PFSK-1 (cell line): ENCODE measurements at regions not wholly inside any gene's neighbourhood (a gene's known extent, or its start where the extent isn't known, plus 50 kb on each side); places are given as distances from the start of the nearest gene placed in this dataset.

ENCODE experiments used
- FOXP2 ChIP-seq: optimal IDR thresholded peaks from 2 replicates; pipeline ENCODE3; 2011; ENCODE audit warnings: borderline replicate concordance, control low read depth, inconsistent platforms; ENCODE audit not compliant: insufficient read depth; ENCODE audit errors: extremely low read length, extremely low read depth
- POLR2AphosphoS5 ChIP-seq: IDR thresholded peaks from 2 replicates; pipeline ENCODE4 v1.6.1; 2012; ENCODE audit warnings: low read depth, mild to moderate bottlenecking, control low read depth, low read length, moderate library complexity
- REST ChIP-seq, 2 experiments: IDR thresholded peaks; 2 replicates each; pipeline versions ENCODE4 v1.6.1 to v1.8.0; 2011 to 2012; ENCODE audit warnings: low read depth in 2 of 2, low read length in 2 of 2, control low read depth in 1 of 2, inconsistent platforms in 1 of 2, mild to moderate bottlenecking in 1 of 2, moderate library complexity in 1 of 2; ENCODE audit not compliant: insufficient read depth in 1 of 2
- SIN3A ChIP-seq: IDR thresholded peaks from 2 replicates; pipeline ENCODE4 v1.6.1; 2012; ENCODE audit warnings: mild to moderate bottlenecking, low read length, moderate library complexity, borderline replicate concordance; ENCODE audit not compliant: insufficient read depth
- TAF1 ChIP-seq: IDR thresholded peaks from 2 replicates; pipeline ENCODE4 v1.6.1; 2012; ENCODE audit warnings: low read length, control low read depth, borderline replicate concordance; ENCODE audit not compliant: insufficient read depth

DNA sequence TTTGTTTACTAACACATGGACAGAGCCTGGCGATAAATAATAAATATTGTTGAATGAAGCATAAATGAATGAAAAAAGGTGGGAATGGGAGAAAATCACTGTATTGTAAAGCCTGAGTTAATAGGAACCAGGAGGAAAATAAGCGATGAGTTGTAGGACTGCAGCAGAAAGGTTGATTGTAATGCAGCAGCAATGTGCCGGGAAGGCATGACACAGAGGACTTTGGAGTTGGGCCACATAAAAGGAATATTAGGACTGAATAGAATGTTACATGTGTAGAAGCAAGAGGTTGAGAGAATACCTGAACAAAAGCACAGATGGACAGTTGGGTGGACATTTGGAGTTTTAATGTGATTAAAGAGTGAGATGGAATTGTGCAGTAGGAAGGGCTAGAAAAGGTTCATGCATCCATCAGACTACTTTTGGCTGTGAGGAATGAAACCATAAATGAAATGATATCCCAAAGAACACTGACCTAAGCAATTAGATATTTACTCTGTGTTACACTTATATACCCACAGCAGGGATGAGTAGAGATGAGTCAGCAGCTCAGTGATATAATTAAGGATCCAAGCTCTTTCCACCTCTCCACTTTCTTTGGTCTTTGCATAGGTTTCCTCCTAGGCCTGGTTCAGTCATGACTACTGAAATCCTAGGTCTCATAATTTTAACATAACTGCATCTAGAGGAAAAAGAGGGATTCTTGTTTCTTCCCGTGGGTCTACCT, 55.4 kb downstream of the CCER1 start:
- TF ChIP-seq FOXP2 = no peak
- TF ChIP-seq SIN3A = no peak
- no peak for TF ChIP-seq POLR2AphosphoS5
- TF ChIP-seq REST (IDR thresholded peaks at IDR 0.05; ENCODE audit: insufficient read depth in 1 of 2, low read depth in 2 of 2, low read length in 2 of 2) = no peak
- no peak for TF ChIP-seq TAF1

DNA sequence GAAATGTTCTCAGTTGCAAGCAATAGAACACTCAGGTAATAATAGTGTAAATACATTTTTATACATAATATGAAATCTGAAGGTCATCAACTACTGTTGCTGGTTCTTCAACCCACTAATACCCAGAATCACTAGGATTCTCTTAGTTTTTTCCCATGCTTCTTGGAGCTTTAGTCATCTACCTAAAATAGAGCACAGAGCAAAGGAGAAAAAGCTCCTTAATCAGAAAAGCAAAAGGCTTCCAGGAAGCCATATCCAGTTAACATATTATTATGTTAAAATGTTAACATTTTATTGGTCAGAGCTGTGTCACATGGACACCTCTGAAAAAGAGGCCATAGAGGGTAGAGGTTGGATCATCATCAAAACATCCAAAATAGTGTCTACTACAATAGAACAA, 57.0 kb downstream of the CCER1 start:
- no peak for TF ChIP-seq REST (IDR thresholded peaks at IDR 0.05; ENCODE audit: insufficient read depth in 1 of 2, low read depth in 2 of 2, low read length in 2 of 2)
- no peak for TF ChIP-seq TAF1
- TF ChIP-seq FOXP2 = no peak
- TF ChIP-seq SIN3A = no peak
- TF ChIP-seq POLR2AphosphoS5 = no peak

DNA sequence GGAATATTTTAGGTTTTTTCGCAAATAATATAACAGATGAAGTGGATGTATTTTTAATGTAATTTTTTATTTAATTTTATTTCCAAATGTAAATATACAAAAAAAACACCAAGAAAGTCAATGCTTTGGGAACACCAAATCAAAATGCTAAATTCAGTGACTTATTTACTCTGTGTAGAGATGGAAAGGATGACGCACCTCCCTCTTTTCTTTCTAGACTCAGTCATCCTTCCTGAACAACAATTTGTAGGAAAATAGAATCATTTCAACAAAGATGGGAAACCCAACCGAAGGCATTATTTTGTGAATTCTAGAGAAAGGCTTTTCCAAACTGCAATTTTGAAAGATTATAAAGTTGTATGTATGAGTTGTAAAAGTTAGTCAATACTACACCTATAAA, 57.7 kb downstream of the CCER1 start:
- TF ChIP-seq FOXP2 = no peak

DNA sequence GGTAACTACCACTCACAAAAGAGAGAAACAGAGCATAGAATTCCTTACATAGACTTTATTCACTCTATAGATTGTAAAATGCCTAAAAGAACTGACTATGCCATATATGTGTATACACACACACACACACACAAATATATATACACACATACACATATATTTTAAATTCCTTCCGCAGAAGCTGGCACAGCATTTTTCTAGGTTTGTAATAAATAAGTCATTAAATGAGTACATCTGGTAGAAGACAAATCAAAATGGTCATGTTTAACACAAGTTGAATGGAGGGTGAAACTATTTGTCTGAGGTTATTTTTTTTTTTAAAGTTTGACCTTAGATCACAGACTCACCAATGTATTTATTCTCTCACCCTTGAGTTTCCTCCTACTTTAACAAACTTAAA, 58.2 kb downstream of the CCER1 start:
- TF ChIP-seq FOXP2 = no peak
- no peak for TF ChIP-seq REST (IDR thresholded peaks at IDR 0.05; ENCODE audit: insufficient read depth in 1 of 2, low read depth in 2 of 2, low read length in 2 of 2)
- no peak for TF ChIP-seq TAF1
- TF ChIP-seq SIN3A = no peak
- TF ChIP-seq POLR2AphosphoS5 = no peak

GRCh38 chr12:90896164-90896563, 58.8 kb downstream of the CCER1 start:
- no peak for TF ChIP-seq SIN3A
- TF ChIP-seq FOXP2 = no peak
- TF ChIP-seq REST (IDR thresholded peaks at IDR 0.05; ENCODE audit: insufficient read depth in 1 of 2, low read depth in 2 of 2, low read length in 2 of 2) = no peak
- no peak for TF ChIP-seq POLR2AphosphoS5
- TF ChIP-seq TAF1 = no peak
